HepG2 (cell line): ENCODE measurements at regions not wholly inside any gene's neighbourhood (a gene's known extent, or its start where the extent isn't known, plus 50 kb on each side); places are given as distances from the start of the nearest gene placed in this dataset.

Source experiments
- ATAC-seq: fragments of 200-7000 bp; cut with Tn5 transposase; 3 replicates; pipeline ENCODE4 v1.9.1; 2020; ENCODE audit warnings: mild to moderate bottlenecking, moderate library complexity
- BruUV-seq: library from RNA; stranded (reverse); fragments of 400-500 nt; replicated peaks from 2 replicates; lab custom pipeline; 2021; lab: Mats Ljungman, UMichigan
- CTCF ChIA-PET: fragments of 300-600 bp; formaldehyde crosslinking; extraction: SDS; loops from one replicate; lab custom pipeline; 2021; ENCODE audit warnings: low total read pairs, inconsistent platforms, low intra/inter-chr PET ratio; lab: Yijun Ruan, JAX
- POLR2A ChIA-PET: fragments of 350-600 bp; sonication (Branson Sonifier 250); formaldehyde crosslinking; loops from one replicate; lab custom pipeline; 2020; ENCODE audit warnings: antibody characterized with exemption, inconsistent platforms; lab: Yijun Ruan, JAX
- DNase-seq: peaks from one replicate; pipeline ENCODE4 v3.0.0-alpha.2; 2015; ENCODE audit warnings: low spot score
- FAIRE-seq: peaks from 3 replicates; lab custom pipeline; 2011; peaks lifted over from hg19 to GRCh38; lab: Jason Lieb, UNC
- H2AFZ ChIP-seq: one replicate; pipeline ENCODE4 v1.6.1; 2011; ENCODE audit warnings: low read length, inconsistent platforms
- H3K27ac ChIP-seq: fragments of 300-600 bp; 3 replicates; pipeline ENCODE4 v1.8.0; 2011; ENCODE audit warnings: mixed run types, mild to moderate bottlenecking, mixed read lengths, low read length, inconsistent platforms; ENCODE audit not compliant: insufficient read depth; ENCODE audit errors: extremely low read length
- H3K27me3 ChIP-seq, 2 experiments: fragments of 200-600 bp in 1 of 2; 2 replicates in 1 of 2; 3 replicates in 1 of 2; pipeline versions ENCODE4 v1.6.0 to v1.8.0; 2011; ENCODE audit warnings: low read length in 2 of 2, mild to moderate bottlenecking in 2 of 2, moderate library complexity in 2 of 2, inconsistent platforms in 1 of 2; ENCODE audit not compliant: insufficient read depth in 2 of 2, control insufficient read depth in 1 of 2
- H3K36me3 ChIP-seq, 2 experiments: fragments of 200-600 bp in 1 of 2; replicated peaks in 1 of 2; 2 replicates in 1 of 2; 3 replicates in 1 of 2; pipeline versions ENCODE4 v1.5.1 to v1.8.0; 2011; ENCODE audit warnings: low read length in 2 of 2, inconsistent platforms in 1 of 2; ENCODE audit not compliant: insufficient read depth in 2 of 2, control insufficient read depth in 1 of 2
- H3K4me1 ChIP-seq: 2 replicates; pipeline ENCODE4 v1.5.1; 2012; ENCODE audit warnings: low read length, inconsistent platforms; ENCODE audit not compliant: insufficient read depth
- H3K4me2 ChIP-seq: 2 replicates; pipeline ENCODE4 v1.6.0; 2011; ENCODE audit warnings: low read depth, low read length, inconsistent platforms
- H3K4me3 ChIP-seq, 3 experiments: fragments of 200-600 bp in 1 of 3; sonication (generic), shearing (Covaris generic) in 1 of 3; replicated peaks in 1 of 3; 2 replicates each; pipeline ENCODE4 v1.5.1; 2011 to 2016; ENCODE audit warnings: low read length in 3 of 3, inconsistent platforms in 2 of 3, low read depth in 2 of 3, mild to moderate bottlenecking in 2 of 3, control low read depth in 1 of 3, mixed read lengths in 1 of 3; ENCODE audit not compliant: insufficient read depth in 1 of 3
- H3K79me2 ChIP-seq: one replicate; pipeline ENCODE4 v1.6.1; 2011; ENCODE audit warnings: low read length, inconsistent platforms; ENCODE audit not compliant: insufficient read depth
- H3K9ac ChIP-seq: 2 replicates; pipeline ENCODE4 v1.6.0; 2011; ENCODE audit warnings: mild to moderate bottlenecking, low read depth, low read length, inconsistent platforms; ENCODE audit not compliant: insufficient read depth
- H3K9me3 ChIP-seq: 2 replicates; pipeline ENCODE4 v1.5.1; 2012; ENCODE audit warnings: mild to moderate bottlenecking, low read length
- H4K20me1 ChIP-seq: 2 replicates; pipeline ENCODE4 v1.6.0; 2011; ENCODE audit warnings: inconsistent platforms, mild to moderate bottlenecking, low read length, moderate library complexity; ENCODE audit not compliant: insufficient read depth
- ATF5 ChIP-seq: sonication (generic); formaldehyde crosslinking; IDR thresholded peaks from 2 replicates; pipeline ENCODE4 v1.4.0; 2020; ENCODE audit warnings: mild to moderate bottlenecking, low read depth, missing genetic modification reagents
- ATF7 ChIP-seq, 2 experiments: fragments of 450-650 bp in 1 of 2; sonication (generic) in 1 of 2; formaldehyde crosslinking in 1 of 2; IDR thresholded peaks; 2 replicates each; pipeline versions ENCODE4 v1.4.0 to v1.6.1; 2016 to 2020; ENCODE audit warnings: antibody characterized with exemption in 1 of 2, mild to moderate bottlenecking in 1 of 2, missing genetic modification reagents in 1 of 2
- CREB1 ChIP-seq, 2 experiments: fragments of 450-650 bp in 1 of 2; IDR thresholded peaks; 2 replicates each; pipeline ENCODE4 v1.6.1; 2016 to 2017; ENCODE audit warnings: control low read depth in 1 of 2, mild to moderate bottlenecking in 1 of 2, missing compliant biosample characterization in 1 of 2, missing genetic modification characterization in 1 of 2
- WGBS: methylation state at CpG from one replicate; pipeline ENCODE4 v1.1.6; 2017; ENCODE audit warnings: low lambda C conversion rate; 5-methylcytosine and 5-hydroxymethylcytosine counted together
- in situ Hi-C: cut with HindIII; loops from 2 replicates; pipeline ENCODE4 v1.10.0; 2017; ENCODE audit warnings: low pct_unique_long_range_greater_than_20kb; ENCODE audit not compliant: extremely low pct_ligation_motif_present
- intact Hi-C: fragments of 100-400 bp; cut with micrococcal nuclease; formaldehyde crosslinking; loops from one replicate; pipeline ENCODE4 v1.10.0; 2022; ENCODE audit not compliant: unreplicated experiment
- TF ChIP-seq, protein P1 (sequence below): sonication (generic); formaldehyde crosslinking; IDR thresholded peaks from 2 replicates; pipeline ENCODE4 v1.4.0; 2020; ENCODE audit warnings: missing genetic modification reagents, borderline replicate concordance
- TF ChIP-seq, protein P2 (sequence below): fragments of 450-650 bp; IDR thresholded peaks from 2 replicates; pipeline ENCODE4 v1.6.1; 2016

DNA sequence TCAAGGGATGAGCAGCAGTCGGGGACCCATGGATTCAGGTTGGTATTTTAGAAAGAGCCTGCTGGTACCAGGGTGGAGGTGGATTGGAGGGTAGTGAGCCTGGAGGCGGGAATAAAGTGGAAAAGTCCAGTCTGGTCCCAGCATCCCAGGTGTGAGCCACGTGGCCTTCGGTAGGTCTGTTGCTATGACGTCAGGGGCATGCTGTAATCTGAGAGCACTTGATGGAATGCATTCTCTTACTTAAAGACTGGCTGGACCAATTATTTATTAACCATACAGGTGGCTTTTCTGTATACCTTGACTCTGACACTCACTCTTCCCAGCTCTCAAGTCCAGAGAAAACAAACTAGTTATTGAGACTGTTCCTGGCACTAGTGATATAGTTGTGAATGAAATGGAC, 389.9 kb upstream of the RGMA start:
- H3K4me3 ChIP-seq: no peak overlapping the region
- in situ Hi-C loops (no loop called here), intact Hi-C loops (no loop called here)
- no peak for DNase-seq
- H3K36me3 ChIP-seq: no peaks in the 10 kb centered on the region
- ChIA-PET CTCF (no interaction called here), POLR2A (no interaction called here)
- H3K9me3 ChIP-seq: no peaks in the 10 kb centered on the region
- no peak overlapping the region for H3K4me2 ChIP-seq
- H3K79me2 ChIP-seq: no peaks in the 10 kb centered on the region
- ATAC-seq: no peak
- TF ChIP-seq ATF7 (IDR thresholded peaks at IDR 0.05) (peak; percentile 80), ATF7 (CRISPR knock-in tag; IDR thresholded peaks at IDR 0.05) (no peak), ATF5 (CRISPR knock-in tag) (no peak), CREB1 (IDR thresholded peaks at IDR 0.05) (peak; percentile 87), CREB1 (CRISPR knock-in tag; IDR thresholded peaks at IDR 0.05) (no peak)
- TF ChIP-seq, protein P1, sequence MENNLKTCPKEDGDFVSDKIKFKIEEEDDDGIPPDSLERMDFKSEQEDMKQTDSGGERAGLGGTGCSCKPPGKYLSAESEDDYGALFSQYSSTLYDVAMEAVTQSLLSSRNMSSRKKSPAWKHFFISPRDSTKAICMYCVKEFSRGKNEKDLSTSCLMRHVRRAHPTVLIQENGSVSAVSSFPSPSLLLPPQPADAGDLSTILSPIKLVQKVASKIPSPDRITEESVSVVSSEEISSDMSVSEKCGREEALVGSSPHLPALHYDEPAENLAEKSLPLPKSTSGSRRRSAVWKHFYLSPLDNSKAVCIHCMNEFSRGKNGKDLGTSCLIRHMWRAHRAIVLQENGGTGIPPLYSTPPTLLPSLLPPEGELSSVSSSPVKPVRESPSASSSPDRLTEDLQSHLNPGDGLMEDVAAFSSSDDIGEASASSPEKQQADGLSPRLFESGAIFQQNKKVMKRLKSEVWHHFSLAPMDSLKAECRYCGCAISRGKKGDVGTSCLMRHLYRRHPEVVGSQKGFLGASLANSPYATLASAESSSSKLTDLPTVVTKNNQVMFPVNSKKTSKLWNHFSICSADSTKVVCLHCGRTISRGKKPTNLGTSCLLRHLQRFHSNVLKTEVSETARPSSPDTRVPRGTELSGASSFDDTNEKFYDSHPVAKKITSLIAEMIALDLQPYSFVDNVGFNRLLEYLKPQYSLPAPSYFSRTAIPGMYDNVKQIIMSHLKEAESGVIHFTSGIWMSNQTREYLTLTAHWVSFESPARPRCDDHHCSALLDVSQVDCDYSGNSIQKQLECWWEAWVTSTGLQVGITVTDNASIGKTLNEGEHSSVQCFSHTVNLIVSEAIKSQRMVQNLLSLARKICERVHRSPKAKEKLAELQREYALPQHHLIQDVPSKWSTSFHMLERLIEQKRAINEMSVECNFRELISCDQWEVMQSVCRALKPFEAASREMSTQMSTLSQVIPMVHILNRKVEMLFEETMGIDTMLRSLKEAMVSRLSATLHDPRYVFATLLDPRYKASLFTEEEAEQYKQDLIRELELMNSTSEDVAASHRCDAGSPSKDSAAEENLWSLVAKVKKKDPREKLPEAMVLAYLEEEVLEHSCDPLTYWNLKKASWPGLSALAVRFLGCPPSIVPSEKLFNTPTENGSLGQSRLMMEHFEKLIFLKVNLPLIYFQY (CRISPR knock-in tag): no peak
- TF ChIP-seq, protein P2, sequence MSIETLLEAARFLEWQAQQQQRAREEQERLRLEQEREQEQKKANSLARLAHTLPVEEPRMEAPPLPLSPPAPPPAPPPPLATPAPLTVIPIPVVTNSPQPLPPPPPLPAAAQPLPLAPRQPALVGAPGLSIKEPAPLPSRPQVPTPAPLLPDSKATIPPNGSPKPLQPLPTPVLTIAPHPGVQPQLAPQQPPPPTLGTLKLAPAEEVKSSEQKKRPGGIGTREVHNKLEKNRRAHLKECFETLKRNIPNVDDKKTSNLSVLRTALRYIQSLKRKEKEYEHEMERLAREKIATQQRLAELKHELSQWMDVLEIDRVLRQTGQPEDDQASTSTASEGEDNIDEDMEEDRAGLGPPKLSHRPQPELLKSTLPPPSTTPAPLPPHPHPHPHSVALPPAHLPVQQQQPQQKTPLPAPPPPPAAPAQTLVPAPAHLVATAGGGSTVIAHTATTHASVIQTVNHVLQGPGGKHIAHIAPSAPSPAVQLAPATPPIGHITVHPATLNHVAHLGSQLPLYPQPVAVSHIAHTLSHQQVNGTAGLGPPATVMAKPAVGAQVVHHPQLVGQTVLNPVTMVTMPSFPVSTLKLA: 0 out of 2 replicates have a peak, but pooled peaks have one; percentile 7
- no peak overlapping the region for H2AFZ ChIP-seq
- H3K4me1 ChIP-seq: no peaks in the 10 kb centered on the region
- no peaks in the 10 kb centered on the region for H3K27me3 ChIP-seq
- no peak overlapping the region for H3K9ac ChIP-seq
- 3% methylated on average over 5 of the region's 5 CpGs for WGBS
- H4K20me1 ChIP-seq: no peaks in the 10 kb centered on the region
- FAIRE-seq: no peak
- no peak overlapping the region for H3K27ac ChIP-seq
- BruUV-seq: no TSS peak
